Gastroesophageal sphincter (tissue), 4 donors: ENCODE measurements at regions not wholly inside any gene's neighbourhood (a gene's known extent, or its start where the extent isn't known, plus 50 kb on each side); places are given as distances from the start of the nearest gene placed in this dataset.

Source experiments
- ATAC-seq: fragments of 150-250 bp; one replicate; pipeline ENCODE4 v1.9.1; 2016; ENCODE audit warnings: mild to moderate bottlenecking, moderate library complexity
- H3K27ac ChIP-seq, 4 donors: fragments of 200-600 bp; sonication (generic) in 3 of 4; 1 replicate in 3 of 4; 2 replicates in 1 of 4; pipeline ENCODE4 v1.5.1; 2016 to 2019
- H3K27me3 ChIP-seq: fragments of 200-600 bp; sonication (generic); one replicate; pipeline ENCODE4 v1.5.1; 2019
- H3K36me3 ChIP-seq, 2 donors: fragments of 200-600 bp; sonication (generic); one replicate each; pipeline ENCODE4 v1.5.1; 2019; ENCODE audit warnings: control low read depth in 1 of 2
- H3K4me1 ChIP-seq, 3 donors: fragments of 200-600 bp; sonication (generic); 1 replicate in 2 of 3; 2 replicates in 1 of 3; pipeline ENCODE4 v1.5.1; 2016 to 2019; ENCODE audit warnings: control low read depth in 2 of 3
- H3K4me3 ChIP-seq, 2 donors: fragments of 200-600 bp; sonication (generic); one replicate each; pipeline ENCODE4 v1.5.1; 2019; ENCODE audit warnings: mild to moderate bottlenecking in 1 of 2, moderate library complexity in 1 of 2
- H3K9me3 ChIP-seq, 3 donors: fragments of 200-600 bp; sonication (generic); one replicate each; pipeline ENCODE4 v1.5.1; 2017 to 2019; ENCODE audit warnings: control low read depth in 2 of 3
- EP300 ChIP-seq: sonication (generic); formaldehyde crosslinking; IDR thresholded peaks from one replicate; pipeline ENCODE4 v1.6.1; 2017; ENCODE audit warnings: antibody characterized with exemption, mild to moderate bottlenecking
- POLR2A ChIP-seq, 2 donors: fragments of 450-650 bp; IDR thresholded peaks; one replicate each; pipeline ENCODE4 v1.6.1; 2017; ENCODE audit warnings: antibody characterized with exemption in 2 of 2, mild to moderate bottlenecking in 2 of 2, moderate library complexity in 1 of 2
- POLR2AphosphoS5 ChIP-seq: sonication (generic); formaldehyde crosslinking; IDR thresholded peaks from one replicate; pipeline ENCODE4 v1.6.1; 2017; ENCODE audit warnings: antibody characterized with exemption
- WGBS, 2 donors: methylation state at CpG; one replicate each; pipeline ENCODE4 v1.1.5; 2018; ENCODE audit warnings: low coverage in 1 of 2; 5-methylcytosine and 5-hydroxymethylcytosine counted together
- TF ChIP-seq, protein P1 (sequence below), 4 experiments: fragments of 200-600 bp in 2 of 4; fragments of 450-650 bp in 2 of 4; sonication (generic) in 1 of 4; IDR thresholded peaks; one replicate each; pipeline ENCODE4 v1.5.1; 2017 to 2019; ENCODE audit warnings: antibody characterized with exemption in 4 of 4, mild to moderate bottlenecking in 2 of 4, moderate library complexity in 2 of 4

DNA sequence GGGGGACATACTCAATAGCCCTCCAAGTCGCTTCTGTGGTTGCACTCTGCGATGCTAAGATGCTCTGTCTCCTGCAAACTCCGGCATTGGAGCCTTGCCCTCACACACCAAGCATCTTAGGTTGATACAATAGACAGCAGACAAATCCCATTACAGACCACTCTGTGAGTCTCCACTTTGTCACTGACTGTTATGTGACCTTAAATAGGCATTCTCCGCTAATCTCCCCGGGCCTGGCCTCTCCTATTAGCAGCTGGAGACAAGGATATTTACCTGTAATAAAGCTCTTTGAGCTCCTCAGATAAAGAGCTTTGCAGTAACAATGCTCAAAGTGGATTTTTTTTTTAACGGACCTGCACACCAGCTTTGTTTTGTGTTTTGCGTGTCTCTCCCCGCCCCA, 479.7 kb upstream of the TBX3 start:
- H3K27me3 ChIP-seq = no peaks in the 10 kb centered on the region
- TF ChIP-seq EP300 (no peak), POLR2AphosphoS5 (no peak), POLR2A (IDR thresholded peaks at IDR 0.05) (no peak)
- no peak overlapping the region for H3K27ac ChIP-seq
- H3K4me3 ChIP-seq = no peak overlapping the region
- 73 to 88% methylated on average over 3 to 8 of the region's 8 CpGs for WGBS, 2 donors
- H3K9me3 ChIP-seq = no peaks in the 10 kb centered on the region
- no peak for ATAC-seq
- no peaks in the 10 kb centered on the region for H3K36me3 ChIP-seq
- no peaks in the 10 kb centered on the region for H3K4me1 ChIP-seq

DNA sequence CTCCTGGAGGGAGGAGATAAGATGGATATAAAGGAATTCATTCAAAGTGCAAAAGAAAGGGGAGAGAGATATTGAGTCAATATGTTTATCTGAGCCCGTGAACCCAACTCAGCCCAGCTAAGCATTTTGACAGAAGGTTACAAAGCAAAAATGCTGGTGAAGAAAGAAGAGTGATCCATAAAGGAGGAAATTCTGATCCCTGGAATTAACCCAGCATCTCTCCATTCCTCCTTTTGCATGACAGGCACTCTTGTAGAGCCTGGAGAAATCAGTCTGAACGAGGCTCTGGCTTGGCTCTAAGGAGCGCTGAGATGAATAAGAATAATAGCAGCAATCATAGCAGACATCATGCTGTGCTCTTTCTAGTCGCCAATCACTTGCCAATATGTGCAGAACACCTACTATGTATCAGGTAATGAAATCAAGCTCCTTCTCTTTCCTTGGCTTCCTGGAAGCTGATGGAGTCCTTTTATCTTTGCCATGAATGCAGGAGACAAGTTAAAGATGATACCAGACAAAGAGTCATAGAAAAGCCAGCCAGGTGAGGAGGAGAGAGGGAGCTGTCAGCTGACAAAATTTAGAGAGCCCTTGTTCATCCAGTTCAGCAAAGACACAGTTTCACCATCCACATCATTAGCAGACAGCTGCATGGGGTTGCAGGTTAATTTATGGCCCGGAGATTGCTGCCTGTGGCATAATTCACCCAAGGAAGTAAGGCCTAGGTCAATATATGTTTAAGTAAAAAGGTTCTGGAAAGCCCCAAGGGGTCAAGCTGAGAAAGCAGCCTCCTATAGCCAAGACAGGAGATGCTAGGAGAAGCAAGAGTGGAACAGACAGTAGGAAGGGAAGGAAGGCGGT, 476.5 kb upstream of the TBX3 start:
- Histone ChIP-seq H3K4me1 (no peaks in the 10 kb centered on the region), H3K36me3 (no peaks in the 10 kb centered on the region), H3K9me3 (no peaks in the 10 kb centered on the region), H3K27me3 (no peaks in the 10 kb centered on the region), H3K27ac (no peak overlapping the region), H3K4me3 (no peak overlapping the region)
- WGBS, 2 donors = 84 to 100% methylated on average over 3 to 6 of the region's 6 CpGs
- no peak for TF ChIP-seq EP300
- no peak for ATAC-seq

DNA sequence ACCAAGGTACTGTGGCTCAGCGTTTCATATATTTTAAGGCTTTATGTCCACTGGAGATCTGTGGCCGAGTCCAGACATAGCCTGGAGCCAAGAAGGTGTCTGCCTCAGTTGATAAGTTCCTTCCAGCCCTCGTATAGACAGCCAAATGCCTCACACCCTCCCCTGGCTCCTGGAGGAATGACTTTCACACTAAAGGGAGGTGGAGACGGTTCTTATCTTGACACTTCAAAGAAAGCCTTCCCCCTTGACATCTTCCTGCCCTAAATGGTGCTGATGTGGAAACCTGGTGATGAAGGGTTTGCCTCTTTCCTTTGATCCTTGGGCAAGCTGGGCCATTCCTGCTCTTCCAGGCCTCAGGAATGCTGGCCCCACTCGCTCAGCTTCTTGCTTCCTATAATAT, 474.8 kb upstream of the TBX3 start:
- Histone ChIP-seq H3K36me3 (no peaks in the 10 kb centered on the region), H3K9me3 (no peaks in the 10 kb centered on the region), H3K4me3 (no peak overlapping the region), H3K4me1 (no peaks in the 10 kb centered on the region), H3K27me3 (no peaks in the 10 kb centered on the region), H3K27ac (no peak overlapping the region)
- 49 to 60% methylated on average over 5 of the region's 5 CpGs for WGBS, 2 donors
- no peak for ATAC-seq
- TF ChIP-seq EP300 (no peak), POLR2AphosphoS5 (no peak), POLR2A (IDR thresholded peaks at IDR 0.05) (no peak)
- TF ChIP-seq, protein P1, sequence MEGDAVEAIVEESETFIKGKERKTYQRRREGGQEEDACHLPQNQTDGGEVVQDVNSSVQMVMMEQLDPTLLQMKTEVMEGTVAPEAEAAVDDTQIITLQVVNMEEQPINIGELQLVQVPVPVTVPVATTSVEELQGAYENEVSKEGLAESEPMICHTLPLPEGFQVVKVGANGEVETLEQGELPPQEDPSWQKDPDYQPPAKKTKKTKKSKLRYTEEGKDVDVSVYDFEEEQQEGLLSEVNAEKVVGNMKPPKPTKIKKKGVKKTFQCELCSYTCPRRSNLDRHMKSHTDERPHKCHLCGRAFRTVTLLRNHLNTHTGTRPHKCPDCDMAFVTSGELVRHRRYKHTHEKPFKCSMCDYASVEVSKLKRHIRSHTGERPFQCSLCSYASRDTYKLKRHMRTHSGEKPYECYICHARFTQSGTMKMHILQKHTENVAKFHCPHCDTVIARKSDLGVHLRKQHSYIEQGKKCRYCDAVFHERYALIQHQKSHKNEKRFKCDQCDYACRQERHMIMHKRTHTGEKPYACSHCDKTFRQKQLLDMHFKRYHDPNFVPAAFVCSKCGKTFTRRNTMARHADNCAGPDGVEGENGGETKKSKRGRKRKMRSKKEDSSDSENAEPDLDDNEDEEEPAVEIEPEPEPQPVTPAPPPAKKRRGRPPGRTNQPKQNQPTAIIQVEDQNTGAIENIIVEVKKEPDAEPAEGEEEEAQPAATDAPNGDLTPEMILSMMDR (IDR thresholded peaks at IDR 0.05) = no peak

DNA sequence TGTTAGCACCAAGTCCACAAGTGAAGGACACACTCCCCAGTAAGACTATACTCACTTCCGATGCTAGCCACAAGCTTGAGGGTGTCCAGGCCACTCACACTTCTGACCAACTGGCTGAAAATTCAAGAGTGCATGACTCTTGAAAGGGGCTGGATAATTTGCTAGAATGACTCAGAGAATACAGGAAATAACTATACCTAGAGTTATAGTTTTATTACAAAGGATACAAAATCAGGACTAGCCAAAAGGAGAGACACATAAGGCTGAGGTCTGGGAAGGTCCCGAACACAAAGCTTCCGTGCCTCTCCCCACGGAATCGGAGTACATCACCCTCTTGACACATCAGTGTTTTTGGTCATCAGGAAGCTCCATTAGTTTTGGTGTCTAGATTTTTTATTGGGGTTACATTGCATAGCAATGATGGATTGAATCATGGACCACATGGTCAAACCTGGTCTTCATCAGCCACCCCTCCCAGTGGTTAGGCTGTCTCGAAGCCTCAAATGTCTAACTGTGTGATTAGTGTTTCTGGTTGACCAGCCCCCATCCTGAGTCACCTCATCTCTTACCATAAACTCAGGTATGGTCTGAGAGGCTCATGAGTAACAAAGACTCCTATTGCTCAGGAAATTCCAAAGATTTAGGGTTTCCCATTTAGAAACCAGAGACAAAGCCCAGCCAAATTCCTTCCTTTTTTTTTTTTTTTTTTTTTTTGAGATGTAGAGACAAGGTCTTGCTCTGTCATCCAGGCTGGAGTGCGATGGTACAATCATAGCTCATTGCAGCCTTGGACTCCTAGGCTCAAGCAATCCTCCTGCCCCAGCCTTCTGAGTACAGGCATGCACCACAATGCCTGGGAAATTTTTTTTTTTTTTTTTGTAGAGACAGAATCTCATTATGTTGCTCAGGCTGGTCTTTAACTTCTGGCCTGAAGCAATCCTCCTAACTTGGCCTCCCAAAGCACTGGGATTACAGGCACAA, 472.0 kb upstream of the TBX3 start:
- WGBS, 2 donors = 77 to 100% methylated on average over 2 to 7 of the region's 7 CpGs
- H3K4me3 ChIP-seq = no peak overlapping the region
- no peaks in the 10 kb centered on the region for H3K9me3 ChIP-seq
- ATAC-seq = no peak
- no peak for TF ChIP-seq EP300
- TF ChIP-seq POLR2A (IDR thresholded peaks at IDR 0.05) = no peak
- TF ChIP-seq, protein P1 (IDR thresholded peaks at IDR 0.05) = no peak
- TF ChIP-seq POLR2AphosphoS5 = no peak
- no peak overlapping the region for H3K27ac ChIP-seq
- H3K4me1 ChIP-seq = no peaks in the 10 kb centered on the region
- H3K27me3 ChIP-seq = no peaks in the 10 kb centered on the region
- H3K36me3 ChIP-seq = no peaks in the 10 kb centered on the region

DNA sequence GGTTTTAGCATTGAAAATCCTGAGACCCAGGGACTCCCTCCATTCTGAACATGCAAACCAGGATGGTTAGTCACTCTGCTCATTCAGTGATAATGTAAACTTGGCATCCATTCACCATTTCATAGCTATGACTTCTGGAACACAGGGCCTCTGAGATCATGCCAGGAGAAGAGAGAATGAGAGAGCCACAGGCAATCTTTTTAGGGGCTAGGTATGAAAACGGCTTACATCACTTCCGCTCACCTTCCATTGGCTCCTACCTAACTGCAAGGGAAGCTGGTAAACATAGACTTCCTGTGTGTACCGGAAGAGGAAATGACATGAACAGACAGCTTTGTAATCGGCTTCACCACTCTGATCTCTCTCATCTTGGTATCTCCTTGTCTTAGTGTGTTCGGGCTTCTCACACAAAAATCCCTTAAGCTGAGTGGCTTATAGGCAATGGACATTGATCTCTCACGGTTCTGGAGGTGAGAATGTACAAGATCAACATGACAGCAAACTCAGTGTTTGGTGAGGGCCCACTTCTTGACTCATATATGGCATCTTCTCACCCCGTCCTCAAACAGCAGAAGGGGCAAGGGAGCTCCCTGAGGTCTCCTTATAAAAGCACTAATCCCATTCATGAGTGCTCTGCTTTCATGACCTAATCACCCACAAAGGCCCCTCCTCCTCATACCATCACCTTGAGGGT, 465.9 kb upstream of the TBX3 start:
- Histone ChIP-seq H3K9me3 (no peaks in the 10 kb centered on the region), H3K27ac (no peak overlapping the region), H3K27me3 (no peaks in the 10 kb centered on the region), H3K4me1 (no peaks in the 10 kb centered on the region), H3K4me3 (no peak overlapping the region), H3K36me3 (no peaks in the 10 kb centered on the region)
- 55 to 59% methylated on average over 4 to 6 of the region's 7 CpGs for WGBS, 2 donors
- no peak for TF ChIP-seq POLR2A (IDR thresholded peaks at IDR 0.05)
- peak; percentile 72 for TF ChIP-seq POLR2AphosphoS5
- no peak for ATAC-seq

DNA sequence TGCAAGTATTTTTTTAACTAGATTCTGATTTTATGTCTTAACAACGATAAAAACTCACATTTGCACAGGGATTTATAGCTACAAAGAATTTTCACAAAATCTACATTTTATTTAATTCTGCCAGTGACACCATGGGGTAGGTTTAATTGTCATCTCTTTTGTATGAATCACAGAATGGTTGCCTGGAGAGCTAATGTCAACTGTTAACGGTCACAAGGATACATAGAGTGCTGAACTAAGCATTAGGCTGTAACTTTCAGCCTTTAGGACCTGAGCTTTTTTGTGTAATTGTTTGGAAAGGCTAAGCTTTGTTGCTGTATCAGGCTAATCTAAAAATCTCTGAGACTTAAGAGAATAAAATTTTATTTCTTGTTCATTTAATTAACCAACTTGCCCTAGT, 465.3 kb upstream of the TBX3 start:
- H3K36me3 ChIP-seq = no peaks in the 10 kb centered on the region
- no peaks in the 10 kb centered on the region for H3K9me3 ChIP-seq
- TF ChIP-seq, protein P1 (IDR thresholded peaks at IDR 0.05) = no peak
- TF ChIP-seq POLR2AphosphoS5 (no peak), EP300 (no peak), POLR2A (IDR thresholded peaks at IDR 0.05) (no peak)
- no peak overlapping the region for H3K4me3 ChIP-seq
- H3K27me3 ChIP-seq = no peaks in the 10 kb centered on the region
- no peaks in the 10 kb centered on the region for H3K4me1 ChIP-seq
- WGBS, 2 donors = 69 to 100% methylated on average over 1 to 2 of the region's 2 CpGs
- ATAC-seq = no peak
- no peak overlapping the region for H3K27ac ChIP-seq
